Large intestine (tissue), 3 donors: ENCODE measurements at regions not wholly inside any gene's neighbourhood (a gene's known extent, or its start where the extent isn't known, plus 50 kb on each side); places are given as distances from the start of the nearest gene placed in this dataset.

ENCODE experiments used
- DNase-seq, 2 donors: peaks; one replicate each; pipeline versions ENCODE4 v3.0.0 to v3.0.0-alpha.2; 2013
- H3K27ac ChIP-seq: one replicate; pipeline ENCODE4 v1.5.1; 2013; ENCODE audit warnings: low read length
- H3K27me3 ChIP-seq: 2 replicates; pipeline ENCODE4 v1.6.1; 2013; ENCODE audit warnings: low read length; ENCODE audit not compliant: control insufficient read depth, insufficient read depth
- H3K36me3 ChIP-seq: 2 replicates; pipeline ENCODE4 v1.6.1; 2013; ENCODE audit warnings: low read length; ENCODE audit not compliant: control insufficient read depth, insufficient read depth
- H3K4me1 ChIP-seq: one replicate; pipeline ENCODE4 v1.6.1; 2013; ENCODE audit warnings: low read length; ENCODE audit not compliant: control insufficient read depth, insufficient read depth
- H3K4me3 ChIP-seq: one replicate; pipeline ENCODE4 v1.5.1; 2013; ENCODE audit warnings: low read length
- H3K9me3 ChIP-seq: one replicate; pipeline ENCODE4 v1.6.1; 2013; ENCODE audit warnings: mild to moderate bottlenecking, low read depth, low read length, moderate library complexity; ENCODE audit not compliant: control insufficient read depth
- WGBS: methylation state at CpG from one replicate; pipeline ENCODE4 v1.1.5; 2013; ENCODE audit warnings: low lambda C conversion rate; ENCODE audit not compliant: insufficient coverage; 5-methylcytosine and 5-hydroxymethylcytosine counted together

- Histone ChIP-seq H3K4me1 (peaks cover 28% of the 10 kb centered on the region), H3K36me3 (no peaks in the 10 kb centered on the region), H3K27me3 (no peaks in the 10 kb centered on the region), H3K9me3 (no peaks in the 10 kb centered on the region), H3K4me3 (peak overlapping the region; percentile 6), H3K27ac (peak overlapping the region; percentile 58)
- WGBS, result no CpG with 5 or more reads among the region's 13 CpGs
- peak; percentile 43 to 81 for DNase-seq
Observed at GRCh38 chr22:49152127-49152938, 675.3 kb downstream of the BRD1 start.

GRCh38 chr22:49151256-49152126 lies 676.2 kb downstream of the BRD1 start:
- H3K27ac ChIP-seq, result peak overlapping the region; percentile 58
- no CpG with 5 or more reads among the region's 24 CpGs for WGBS
- H3K4me1 ChIP-seq, result peaks cover 28% of the 10 kb centered on the region
- no peaks in the 10 kb centered on the region for H3K9me3 ChIP-seq
- peak overlapping the region; percentile 6 for H3K4me3 ChIP-seq
- H3K36me3 ChIP-seq, result no peaks in the 10 kb centered on the region
- H3K27me3 ChIP-seq, result no peaks in the 10 kb centered on the region
- DNase-seq, result peak in 1 of 2 donors; percentile 41

- WGBS, result no CpG with 5 or more reads among the region's 18 CpGs
- Histone ChIP-seq H3K36me3 (no peaks in the 10 kb centered on the region), H3K27me3 (no peaks in the 10 kb centered on the region), H3K9me3 (no peaks in the 10 kb centered on the region), H3K4me3 (no peak overlapping the region), H3K4me1 (peaks cover 28% of the 10 kb centered on the region), H3K27ac (no peak overlapping the region)
- DNase-seq, result peak in 1 of 2 donors; percentile 15
Observed at GRCh38 chr22:49150801-49151221, 676.9 kb downstream of the BRD1 start.

GRCh38 chr22:49149721-49150608 lies 677.7 kb downstream of the BRD1 start:
- peaks cover 28% of the 10 kb centered on the region for H3K4me1 ChIP-seq
- peak in 1 of 2 donors; percentile 76 for DNase-seq
- no CpG with 5 or more reads among the region's 18 CpGs for WGBS
- H3K27me3 ChIP-seq, result no peaks in the 10 kb centered on the region
- no peak overlapping the region for H3K4me3 ChIP-seq
- H3K36me3 ChIP-seq, result no peaks in the 10 kb centered on the region
- no peak overlapping the region for H3K27ac ChIP-seq
- H3K9me3 ChIP-seq, result no peaks in the 10 kb centered on the region

GRCh38 chr22:49148895-49149418 lies 678.7 kb downstream of the BRD1 start:
- H3K27ac ChIP-seq, result no peak overlapping the region
- DNase-seq, result no peak
- H3K4me1 ChIP-seq, result peaks cover 28% of the 10 kb centered on the region
- no peak overlapping the region for H3K4me3 ChIP-seq
- no peaks in the 10 kb centered on the region for H3K9me3 ChIP-seq
- no peaks in the 10 kb centered on the region for H3K36me3 ChIP-seq
- no peaks in the 10 kb centered on the region for H3K27me3 ChIP-seq
- WGBS, result 25% methylated on average over 1 of the region's 10 CpGs

GRCh38 chr22:49147617-49148175 lies 680.0 kb downstream of the BRD1 start:
- H3K27me3 ChIP-seq, result no peaks in the 10 kb centered on the region
- peaks cover 28% of the 10 kb centered on the region for H3K4me1 ChIP-seq
- H3K4me3 ChIP-seq, result no peak overlapping the region
- no CpG with 5 or more reads among the region's 15 CpGs for WGBS
- H3K27ac ChIP-seq, result no peak overlapping the region
- no peak for DNase-seq
- no peaks in the 10 kb centered on the region for H3K9me3 ChIP-seq
- no peaks in the 10 kb centered on the region for H3K36me3 ChIP-seq

- WGBS, result 80% methylated on average over 2 of the region's 11 CpGs
- no peaks in the 10 kb centered on the region for H3K27me3 ChIP-seq
- no peaks in the 10 kb centered on the region for H3K36me3 ChIP-seq
- no peak for DNase-seq
- no peak overlapping the region for H3K27ac ChIP-seq
- no peaks in the 10 kb centered on the region for H3K9me3 ChIP-seq
- H3K4me3 ChIP-seq, result no peak overlapping the region
- peaks cover 24% of the 10 kb centered on the region for H3K4me1 ChIP-seq
Observed at GRCh38 chr22:49147171-49147570, 680.5 kb downstream of the BRD1 start.

GRCh38 chr22:49146511-49146910 lies 681.2 kb downstream of the BRD1 start:
- Histone ChIP-seq H3K4me1 (peaks cover 17% of the 10 kb centered on the region), H3K4me3 (no peak overlapping the region), H3K27ac (no peak overlapping the region), H3K27me3 (no peaks in the 10 kb centered on the region), H3K9me3 (no peaks in the 10 kb centered on the region), H3K36me3 (no peaks in the 10 kb centered on the region)
- no CpG with 5 or more reads among the region's 6 CpGs for WGBS
- DNase-seq, result no peak

GRCh38 chr22:49143812-49144211 lies 683.9 kb downstream of the BRD1 start:
- Histone ChIP-seq H3K4me1 (no peaks in the 10 kb centered on the region), H3K9me3 (no peaks in the 10 kb centered on the region), H3K4me3 (no peak overlapping the region), H3K27ac (no peak overlapping the region), H3K36me3 (no peaks in the 10 kb centered on the region), H3K27me3 (peaks cover 4% of the 10 kb centered on the region)
- WGBS, result no CpG with 5 or more reads among the region's 3 CpGs
- DNase-seq, result no peak
